ENCODE measurements at regions not wholly inside any gene's neighbourhood (a gene's known extent, or its start where the extent isn't known, plus 50 kb on each side); places are given as distances from the start of the nearest gene placed in this dataset.

- no peak for DNase-seq
These were observed 841.6 kb downstream of the MAT2B start for GRCh38 chr5:164346785-164347630.

DNA sequence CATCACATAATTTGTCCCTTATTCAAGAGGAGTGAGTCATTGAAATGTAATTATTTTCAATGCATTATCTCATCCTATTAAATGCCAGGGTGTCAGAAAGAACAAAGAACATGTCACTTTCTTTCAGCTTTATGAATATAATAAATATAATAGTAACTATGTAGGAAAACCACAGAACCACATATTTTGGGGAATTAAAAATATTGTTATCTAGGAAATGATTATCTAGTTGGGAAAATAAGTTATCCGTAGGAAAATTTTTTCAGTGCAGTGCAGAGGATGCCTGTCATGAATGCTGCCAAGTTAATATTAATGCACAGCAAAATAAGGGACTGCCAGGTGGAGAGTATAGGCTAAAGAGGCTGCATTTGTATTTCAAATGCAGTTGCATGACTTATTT is 844.8 kb downstream of the MAT2B start:
- DNase-seq = no peak

- no peak for DNase-seq
These were observed 845.9 kb downstream of the MAT2B start for GRCh38 chr5:164351245-164351834.

GRCh38 chr5:164352695-164353094 is 847.3 kb downstream of the MAT2B start:
- no peak for DNase-seq

- DNase-seq = peak in 1 of 3 donors; percentile 43
These were observed 847.7 kb downstream of the MAT2B start for GRCh38 chr5:164353155-164353554.

GRCh38 chr5:164354139-164354751 is 848.8 kb downstream of the MAT2B start:
- no peak for DNase-seq

- DNase-seq = no peak
These were observed 849.9 kb downstream of the MAT2B start for GRCh38 chr5:164355267-164355830.

DNA sequence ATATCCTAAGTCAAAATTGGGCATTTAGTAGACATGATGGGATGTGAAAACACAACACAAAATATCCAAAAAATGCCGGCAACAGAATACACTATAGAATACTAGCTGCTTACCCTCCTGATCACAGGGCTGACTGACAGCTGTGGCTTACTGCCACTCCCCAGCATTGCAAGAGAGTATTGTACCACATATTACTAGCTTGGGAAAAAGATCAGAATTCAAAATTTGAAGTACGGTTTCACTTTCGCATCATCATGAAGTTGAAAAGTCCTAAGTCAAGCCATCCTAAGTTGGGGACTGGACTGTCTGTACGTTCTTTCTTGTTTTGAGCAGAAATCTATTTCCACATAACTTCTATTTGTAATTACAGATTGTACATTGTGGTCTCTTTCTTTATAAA is 851.4 kb downstream of the MAT2B start:
- DNase-seq = no peak

DNA sequence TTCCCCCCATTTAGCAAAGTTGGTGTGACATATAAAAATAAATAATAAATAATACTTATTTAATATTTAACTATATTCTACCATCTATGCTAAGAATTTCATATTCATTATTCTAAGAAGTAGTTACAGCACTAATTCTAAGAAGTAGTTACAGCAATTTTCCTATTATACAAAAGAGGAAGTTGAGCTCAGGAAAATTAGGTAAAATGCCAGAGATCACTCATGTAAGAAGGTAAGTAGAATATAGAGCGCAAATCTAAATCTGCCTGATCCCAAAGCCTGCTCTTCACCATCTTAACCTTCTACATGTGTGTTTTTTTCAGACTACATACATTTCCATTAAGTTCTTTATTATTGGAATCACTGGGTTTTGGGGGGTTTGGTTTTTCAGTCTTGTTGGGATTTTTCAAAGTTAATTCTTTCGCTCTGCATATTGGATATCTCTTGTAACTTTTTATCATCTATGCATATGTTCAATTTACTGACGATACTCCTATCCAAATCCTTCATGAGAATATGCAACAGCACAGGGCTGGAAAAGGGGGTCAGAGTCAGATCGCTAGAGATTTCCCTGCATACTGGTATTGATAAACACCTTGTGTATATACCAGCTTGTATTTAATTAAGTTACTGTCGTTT is 852.1 kb downstream of the MAT2B start:
- DNase-seq = no peak

DNA sequence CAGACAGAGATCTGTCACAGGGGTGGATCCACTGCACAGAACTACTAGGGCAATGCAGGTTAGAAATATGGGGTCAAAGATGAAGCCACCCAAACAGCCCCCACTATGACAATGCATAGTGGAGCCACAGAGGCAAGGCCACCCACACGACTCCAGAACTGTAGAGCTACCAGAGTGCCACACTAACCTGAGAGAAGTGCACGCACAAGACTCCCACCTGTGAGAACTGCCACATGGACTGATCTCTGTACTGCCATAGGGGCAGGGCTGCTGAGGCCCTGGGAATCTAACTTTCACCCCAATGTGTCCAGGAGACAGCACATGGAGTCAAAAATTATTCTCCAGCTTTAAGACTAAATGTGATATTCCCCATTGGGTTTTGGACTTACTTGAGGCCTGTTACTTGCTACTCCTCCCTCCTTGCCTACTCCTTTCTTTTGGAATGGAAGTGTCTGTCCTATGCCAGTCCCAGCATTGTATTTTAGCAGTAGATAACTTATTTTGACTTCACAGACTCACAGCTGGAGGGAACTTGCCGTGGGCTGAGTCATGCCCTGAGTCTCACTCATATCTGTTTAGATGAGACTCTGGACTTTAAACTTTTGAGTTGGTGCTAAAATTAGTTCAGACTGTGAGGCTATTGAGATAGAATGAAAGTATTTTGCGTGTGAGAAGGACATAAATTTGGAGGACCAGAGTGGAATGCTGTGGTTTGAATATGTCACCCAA is 853.3 kb downstream of the MAT2B start:
- DNase-seq = peak in 1 of 3 donors; percentile 32

DNA sequence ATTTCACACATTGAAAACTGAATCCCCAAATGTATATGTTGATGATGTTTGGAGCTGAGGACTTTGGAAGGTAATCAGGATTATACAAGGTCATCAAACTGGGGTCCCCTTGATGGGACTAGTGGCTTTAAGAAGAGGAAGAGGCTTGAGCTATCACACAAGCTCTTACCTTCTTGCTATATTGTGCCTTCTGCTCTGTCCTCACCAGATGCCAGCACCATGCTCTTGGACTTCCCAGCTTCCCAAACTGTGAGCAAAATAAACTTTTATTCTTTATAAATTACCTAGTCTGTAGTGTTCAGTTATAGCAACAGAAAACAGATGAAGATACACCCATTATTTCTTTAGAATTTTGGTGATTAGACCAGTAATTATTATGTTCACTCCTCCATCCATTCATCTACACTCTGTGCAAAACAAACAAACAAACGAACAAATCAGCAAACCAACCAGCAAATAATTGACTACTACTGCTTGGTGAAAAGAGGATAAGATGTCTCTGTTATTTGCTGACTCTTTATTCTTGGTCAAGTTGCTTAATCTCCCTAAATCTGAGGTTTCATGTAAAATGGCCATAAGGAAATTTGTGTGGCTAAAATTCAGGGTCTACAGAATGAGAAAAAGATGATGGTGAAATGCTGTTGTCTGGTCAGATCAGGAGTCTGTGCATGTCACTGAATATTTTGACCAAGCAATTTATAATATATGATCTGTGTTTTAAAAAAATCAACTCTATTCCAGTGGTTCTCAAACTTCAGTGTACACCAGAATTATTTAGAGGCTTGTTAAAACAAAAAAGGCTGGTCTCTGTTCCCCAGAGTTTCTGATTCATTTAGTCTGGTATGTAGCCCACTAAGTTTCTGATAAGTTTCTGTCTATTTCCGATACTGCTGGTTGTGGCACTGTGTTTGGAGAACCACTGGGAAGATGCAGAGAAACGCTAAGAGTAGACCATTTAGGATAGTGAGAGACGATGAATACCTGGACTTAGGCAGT is 854.1 kb downstream of the MAT2B start:
- no peak for DNase-seq

DNA sequence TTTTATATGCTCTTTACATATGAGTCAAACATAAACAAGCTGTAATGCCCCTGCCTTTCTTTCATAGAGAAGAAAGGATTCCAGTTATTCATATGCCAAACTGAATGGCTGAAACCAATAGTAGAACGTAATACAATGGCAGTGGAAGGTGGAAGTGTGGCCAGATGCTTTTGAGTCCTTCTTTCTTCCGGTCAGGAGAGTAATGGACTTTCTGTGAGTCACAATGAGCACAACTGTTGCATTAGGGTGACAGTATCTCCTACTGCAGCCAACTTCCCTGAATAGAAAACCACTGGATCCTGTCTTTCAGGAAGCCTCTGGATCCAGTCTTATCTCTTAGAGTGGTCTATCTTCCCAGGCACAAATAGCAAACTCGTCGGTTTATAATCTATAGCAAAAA is 855.2 kb downstream of the MAT2B start:
- no peak for DNase-seq

GRCh38 chr5:164361986-164362385 is 856.6 kb downstream of the MAT2B start:
- DNase-seq = peak in 2 of 3 donors; percentile 32 to 49

- DNase-seq = no peak
These were observed 857.4 kb downstream of the MAT2B start for GRCh38 chr5:164362835-164363234.

- no peak for DNase-seq
These were observed 859.1 kb downstream of the MAT2B start for GRCh38 chr5:164364237-164365208.

DNA sequence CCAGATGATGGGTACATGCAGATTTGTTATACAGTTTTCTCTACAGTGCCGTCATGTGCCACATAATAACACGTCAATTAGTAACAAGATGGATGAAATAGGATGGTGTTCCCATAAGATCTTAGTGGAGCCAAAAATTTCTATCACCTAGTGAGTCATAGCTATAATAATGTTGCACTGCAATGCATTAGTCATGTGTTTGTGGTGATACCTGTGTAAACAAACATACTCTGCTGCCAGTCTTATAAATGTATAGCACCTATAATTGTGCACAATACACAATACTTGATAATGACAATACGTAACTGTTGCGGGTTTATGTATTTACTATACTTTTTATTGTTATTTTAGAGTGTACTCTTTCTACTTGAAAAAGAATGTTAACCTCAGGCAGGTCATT is 865.4 kb downstream of the MAT2B start:
- DNase-seq = no peak

- no peak for DNase-seq
These were observed 867.5 kb downstream of the MAT2B start for GRCh38 chr5:164372892-164373291.

- DNase-seq = peak in 1 of 3 donors; percentile 32
These were observed 868.5 kb downstream of the MAT2B start for GRCh38 chr5:164373876-164374275.

GRCh38 chr5:164375051-164375450 is 869.6 kb downstream of the MAT2B start:
- DNase-seq = no peak

All from muscle of back (tissue), 3 donors.